HPDE6-E6E7 (cell line): ENCODE measurements at regions not wholly inside any gene's neighbourhood (a gene's known extent, or its start where the extent isn't known, plus 50 kb on each side); places are given as distances from the start of the nearest gene placed in this dataset.
"Not testable (repeated sequence)": the region's sequence is repeated elsewhere in the genome, so short reads cannot be mapped to it uniquely, and the experiment has no call there.

Experiments used
- DNase-seq: peaks from one replicate; pipeline ENCODE4 v3.0.0; 2011; ENCODE audit warnings: missing footprints; ENCODE audit errors: extremely low spot score

DNA sequence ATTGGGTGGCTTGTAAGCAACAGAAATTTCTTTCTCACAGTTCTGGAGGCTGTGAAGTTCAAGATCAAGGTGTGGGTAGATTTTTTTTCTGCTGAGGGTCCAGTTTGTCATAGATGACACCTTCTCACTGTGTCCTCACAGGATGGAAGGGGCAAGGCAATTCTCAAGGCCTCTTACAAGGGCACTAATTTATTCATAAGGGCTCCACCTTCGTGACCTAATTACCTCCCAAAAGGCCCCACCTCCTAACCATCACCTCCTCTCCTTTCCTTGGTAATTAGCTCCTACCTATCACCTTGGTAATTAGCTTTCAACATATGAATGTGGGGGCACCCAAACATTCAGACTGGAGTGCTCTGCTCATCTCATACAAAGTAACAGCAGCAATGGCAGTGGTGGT, 92.3 kb upstream of the CD44 start:
- no peak for DNase-seq

DNA sequence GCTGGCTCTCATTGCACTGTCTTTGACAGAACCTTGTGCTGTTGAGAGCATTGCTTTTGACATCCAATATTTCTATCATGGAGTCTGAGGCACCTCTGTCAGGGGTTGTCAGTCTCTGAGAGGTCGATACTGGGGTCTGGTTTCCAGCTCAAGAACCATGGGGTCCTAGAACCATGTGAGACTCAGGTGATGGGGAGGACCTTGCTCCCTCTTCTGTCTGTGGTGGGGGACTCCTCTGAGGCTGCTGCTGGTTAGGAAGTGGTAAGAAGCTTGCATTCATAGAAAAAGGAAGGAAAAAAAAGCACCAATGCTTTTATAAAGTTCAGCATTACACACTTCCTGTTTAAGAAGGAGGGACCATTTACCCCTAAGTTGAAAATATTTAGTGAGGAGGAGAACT, 91.8 kb upstream of the CD44 start:
- DNase-seq: no peak

DNA sequence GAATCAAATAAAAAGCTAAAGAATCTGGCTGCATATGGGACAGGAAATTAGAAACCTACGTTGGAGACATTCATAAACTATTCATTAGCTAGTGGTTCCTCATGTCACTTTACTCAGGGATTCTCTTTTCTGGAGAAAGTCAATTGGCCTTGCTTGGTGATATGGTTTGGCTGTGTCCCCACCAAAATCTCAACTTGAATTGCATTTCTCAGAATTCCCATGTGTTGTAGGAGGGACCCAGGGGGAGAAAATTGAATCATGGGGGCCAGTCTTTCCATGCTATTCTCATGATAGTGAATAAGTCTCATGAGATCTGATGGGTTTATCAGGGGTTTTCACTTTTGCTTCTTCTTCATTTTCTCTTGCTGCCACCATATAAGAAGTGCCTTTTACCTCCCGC, 91.2 kb upstream of the CD44 start:
- no peak for DNase-seq

DNA sequence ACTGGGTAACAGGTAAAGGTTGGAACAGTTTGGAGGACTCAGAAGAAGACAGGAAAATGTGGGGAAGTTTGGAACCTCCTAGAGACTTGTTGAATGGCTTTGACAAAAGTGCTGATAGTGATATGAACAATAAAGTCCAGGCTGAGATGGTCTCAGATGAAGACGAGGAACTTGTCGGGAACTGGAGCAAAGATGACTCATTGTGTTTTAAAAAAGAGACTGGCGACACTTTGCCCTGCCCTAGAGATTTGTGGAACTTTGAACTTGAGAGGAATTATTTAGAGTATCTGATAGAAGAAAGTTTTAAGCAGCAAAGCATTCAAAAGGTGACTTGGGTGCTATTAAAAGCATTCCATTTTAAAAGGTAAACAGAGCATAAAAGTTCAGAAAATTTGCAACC, 90.6 kb upstream of the CD44 start:
- not testable (repeated sequence) for DNase-seq

DNA sequence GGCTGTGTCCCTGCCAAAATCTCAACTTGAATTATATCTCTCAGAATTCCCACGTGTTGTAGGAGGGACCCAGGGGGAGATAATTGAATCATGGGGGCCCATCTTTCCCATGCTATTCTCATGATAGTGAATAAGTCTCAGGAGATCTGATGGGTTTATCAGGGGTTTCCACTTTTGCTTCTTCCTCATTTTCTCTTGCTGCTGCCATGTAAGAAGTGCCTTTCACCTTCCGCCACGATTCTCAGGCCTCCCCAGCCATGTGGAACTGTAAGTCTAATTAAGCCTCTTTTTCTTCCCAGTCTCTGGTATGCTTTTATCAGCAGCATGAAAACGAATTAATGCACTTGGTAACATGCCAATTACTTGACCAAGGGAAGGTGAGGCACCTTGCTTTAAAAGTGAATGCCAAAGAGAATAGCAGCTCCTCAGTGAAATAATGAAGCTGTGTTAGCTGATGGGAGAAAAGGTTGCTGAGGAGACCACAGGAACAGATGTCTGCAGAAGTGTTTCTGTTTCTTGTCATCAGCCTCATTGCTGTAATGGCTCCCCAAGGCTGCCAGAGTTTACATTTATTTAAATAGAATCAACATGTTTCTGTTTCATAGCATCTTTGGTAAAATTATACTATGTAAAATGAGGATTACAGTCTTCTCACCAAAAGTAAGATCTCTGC, 89.0 kb upstream of the CD44 start:
- no peak for DNase-seq

DNA sequence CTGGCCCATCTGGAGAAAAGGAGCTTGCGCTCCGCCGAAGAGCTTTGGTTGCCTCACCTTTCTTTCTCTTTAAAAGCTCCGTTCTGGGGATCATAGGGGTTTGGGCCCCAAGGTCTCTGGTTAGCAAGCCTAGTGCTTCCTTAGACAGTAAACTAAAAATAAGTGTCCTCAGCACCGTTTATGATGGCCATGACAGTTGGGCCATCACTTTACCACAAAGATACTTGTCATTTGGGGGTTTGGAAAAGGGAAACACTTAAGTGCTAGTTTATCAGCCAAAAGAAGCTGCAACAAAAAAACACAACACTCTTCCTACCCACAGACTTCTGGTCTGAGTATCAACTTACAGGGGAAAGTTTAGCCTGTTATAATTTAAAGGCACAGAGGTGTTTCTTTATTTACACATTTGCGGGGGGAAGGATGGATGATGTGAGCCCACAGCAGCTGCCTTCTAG, 88.4 kb upstream of the CD44 start:
- DNase-seq: no peak

DNA sequence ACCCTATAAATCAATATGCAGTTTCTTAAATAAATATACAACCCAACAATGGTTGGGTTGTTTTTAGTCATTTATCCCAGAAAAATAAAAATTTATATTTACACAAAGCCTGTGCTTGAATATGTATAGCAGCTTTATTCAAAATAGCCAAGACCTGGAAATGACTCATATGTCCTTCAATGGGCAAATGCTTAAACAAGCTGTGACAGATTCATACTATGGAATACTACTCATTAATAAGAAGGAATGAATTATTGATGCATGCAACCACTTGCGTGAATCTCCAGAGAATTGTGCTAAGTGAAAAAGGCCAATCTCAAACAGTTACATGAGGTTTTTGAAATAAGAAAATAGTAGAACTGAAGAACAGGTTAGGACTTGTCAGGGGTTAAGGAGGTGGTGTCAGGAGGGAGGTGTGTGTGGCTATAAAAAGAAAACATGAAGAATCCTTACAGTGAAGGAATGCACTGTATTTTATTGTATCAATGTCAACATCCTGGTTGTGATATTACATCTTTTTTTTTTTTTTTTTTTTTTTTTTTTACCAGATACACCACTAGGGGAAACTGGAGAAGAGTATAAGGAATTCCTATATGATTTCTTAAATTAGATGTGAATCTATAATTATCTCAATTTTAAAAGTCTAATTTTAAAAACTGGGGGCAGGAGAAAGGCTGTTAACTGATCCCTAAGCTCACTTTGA, 82.4 kb upstream of the CD44 start:
- DNase-seq: peak; percentile 48

DNA sequence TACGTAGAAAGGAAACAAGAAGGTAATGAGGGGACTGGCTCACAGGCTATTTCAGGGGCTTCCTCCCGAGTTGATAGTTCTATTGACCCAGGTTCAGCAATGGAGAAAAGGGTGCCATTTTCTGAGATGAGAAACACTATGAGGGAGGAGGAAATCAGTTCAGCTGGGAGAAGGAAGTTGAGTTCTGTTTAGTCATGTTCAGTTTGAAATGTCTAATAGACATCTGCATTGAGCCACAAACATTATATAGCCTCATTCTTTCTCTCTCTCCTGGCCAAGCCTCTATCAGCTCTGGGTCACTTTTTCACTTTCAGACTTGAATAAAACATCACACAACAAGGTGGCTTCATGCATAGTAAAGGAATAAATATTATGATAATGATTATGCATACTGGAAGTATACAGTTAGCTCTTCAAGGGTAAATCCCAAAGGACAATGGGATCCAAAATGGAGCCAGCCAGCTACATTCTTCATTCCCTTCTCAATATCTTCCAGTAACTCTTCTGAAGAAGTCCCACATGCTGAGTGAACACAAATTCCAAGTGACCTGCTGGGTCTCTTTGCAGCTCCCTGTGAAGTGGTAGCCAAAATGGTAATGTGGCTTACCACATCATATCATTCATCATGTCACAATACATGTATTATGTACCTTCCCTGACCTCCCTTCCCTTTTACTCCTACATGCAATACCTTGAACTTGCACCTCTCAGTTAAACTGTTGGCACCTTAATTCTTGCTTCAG, 80.9 kb upstream of the CD44 start:
- DNase-seq: no peak

DNA sequence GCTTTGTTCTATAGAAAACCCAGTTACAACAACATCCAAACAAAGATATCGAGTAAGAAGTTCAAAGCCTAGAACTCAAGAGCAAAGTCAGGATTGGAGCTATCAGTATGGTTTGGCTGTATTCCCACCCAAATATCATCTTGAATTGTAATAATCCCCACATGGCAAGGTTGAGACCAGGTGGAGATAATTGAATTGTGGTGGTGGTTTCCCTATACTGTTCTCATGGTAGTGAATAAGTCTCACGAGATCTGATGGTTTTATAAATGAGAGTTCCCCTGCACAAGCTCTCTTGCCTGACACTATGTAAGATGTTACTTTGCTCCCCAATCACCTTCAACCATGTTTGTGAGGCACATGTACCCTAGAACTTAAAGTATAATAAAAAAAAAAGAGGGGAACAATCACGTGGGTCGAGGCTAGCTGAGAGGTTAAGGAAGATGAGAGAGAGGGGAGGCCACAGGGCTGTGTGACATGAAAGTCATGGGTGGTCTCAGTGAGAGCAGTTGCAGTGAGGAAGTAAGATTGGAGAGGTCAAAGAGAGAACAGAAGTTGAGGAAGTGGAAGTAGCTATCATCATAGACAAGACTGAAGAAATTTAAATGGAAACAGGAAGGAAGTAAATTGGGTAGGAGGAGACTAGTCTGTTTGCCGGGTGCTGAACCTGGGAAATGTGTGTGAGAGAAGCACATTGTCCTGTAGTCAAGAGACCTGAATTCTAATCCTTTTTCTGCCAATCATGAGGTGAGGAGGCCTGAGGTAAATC, 80.1 kb upstream of the CD44 start:
- DNase-seq: no peak

DNA sequence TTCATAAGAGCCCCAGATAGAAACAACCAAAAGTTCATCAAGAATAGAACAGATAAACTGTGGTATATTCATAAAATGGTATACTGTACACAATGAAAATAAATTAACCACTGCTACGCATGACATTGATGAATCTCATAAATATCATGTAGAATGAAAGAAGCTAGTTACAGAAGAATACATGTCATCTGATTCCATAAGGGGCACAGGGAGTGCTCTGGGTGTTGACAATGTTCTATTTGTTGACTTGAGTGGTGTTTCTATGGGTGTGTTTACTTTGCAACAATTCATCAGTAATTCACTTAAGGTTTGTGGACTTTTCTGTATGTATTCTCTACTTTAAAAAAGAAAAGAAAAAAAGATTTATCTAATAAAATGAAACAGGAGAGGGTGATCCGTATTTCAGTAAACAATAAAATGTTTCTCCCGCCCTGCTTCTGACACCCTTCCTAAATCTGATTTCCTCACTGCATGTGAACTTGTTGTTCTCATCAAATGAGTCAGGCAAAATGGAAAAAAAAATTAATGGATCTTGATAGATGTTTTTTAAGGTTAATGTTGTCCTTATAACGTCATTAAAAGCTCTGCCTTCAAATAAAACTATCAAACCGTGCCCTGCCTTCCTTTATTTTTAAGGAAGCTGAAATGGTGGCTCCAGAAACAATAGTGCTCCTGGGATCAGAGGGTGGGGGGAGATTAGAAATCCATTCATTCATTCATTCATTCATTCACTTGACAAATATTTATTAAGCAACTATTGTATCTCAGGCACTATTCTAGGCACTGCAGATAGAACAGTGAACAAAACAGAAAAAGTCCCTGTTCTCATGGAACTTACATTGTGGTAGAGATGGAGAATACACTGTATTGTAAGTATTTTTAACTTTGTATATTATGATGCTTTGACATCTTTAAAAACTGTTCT, 77.2 kb upstream of the CD44 start:
- DNase-seq: no peak

DNA sequence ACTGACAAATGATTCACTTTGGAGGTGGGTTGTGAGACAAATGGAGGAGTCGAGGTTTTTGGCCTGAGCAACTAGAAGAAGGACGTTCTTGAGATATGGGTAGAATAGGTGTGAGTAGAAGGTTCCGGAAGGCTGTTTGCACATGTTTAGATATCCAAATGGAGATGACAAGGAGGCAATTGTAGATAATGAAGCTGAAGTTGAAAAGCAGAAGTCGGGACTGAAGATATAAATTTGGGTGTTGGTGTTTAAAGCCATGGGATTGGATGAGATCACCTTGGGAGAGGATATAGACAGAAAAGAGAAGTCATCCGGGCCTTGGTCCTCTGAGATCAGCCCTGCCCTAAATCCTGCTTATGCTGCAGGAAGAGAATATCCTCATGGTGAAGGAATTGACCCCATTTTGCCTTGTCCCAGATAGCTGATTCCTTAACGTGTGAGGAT, 75.5 kb upstream of the CD44 start:
- DNase-seq: no peak

DNA sequence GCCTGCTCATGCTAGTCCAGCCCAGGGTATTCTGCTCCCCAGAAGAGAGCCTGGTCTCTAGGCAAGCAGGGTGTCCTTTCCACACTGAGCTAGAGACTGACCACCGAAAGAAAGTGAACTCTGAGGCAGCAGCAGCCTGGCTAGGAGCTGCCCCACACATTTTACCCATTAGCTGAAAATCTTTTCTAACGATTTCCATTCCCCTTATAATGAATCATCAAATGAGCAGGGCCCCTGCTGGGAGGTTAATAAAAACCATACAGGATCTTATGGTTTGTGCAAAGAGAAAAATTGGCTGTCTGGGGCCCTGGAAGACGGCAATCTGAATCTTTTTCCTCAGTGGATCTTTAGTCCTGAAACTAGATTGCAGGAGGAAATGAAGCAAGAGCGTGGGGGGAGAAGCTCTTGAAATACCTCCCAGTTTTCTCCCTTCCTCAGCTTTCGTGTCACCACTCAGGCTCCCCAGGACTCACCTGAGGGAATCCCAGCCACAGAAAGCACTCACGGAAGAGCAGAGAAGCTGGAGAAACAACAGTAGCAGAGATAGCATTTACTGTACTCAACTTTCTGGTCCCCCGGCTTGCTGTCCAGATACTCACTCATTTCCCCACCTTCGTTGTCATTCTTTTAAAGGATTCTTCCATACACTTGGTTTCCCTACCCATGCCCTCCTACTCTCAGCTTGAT, 74.7 kb upstream of the CD44 start:
- no peak for DNase-seq

DNA sequence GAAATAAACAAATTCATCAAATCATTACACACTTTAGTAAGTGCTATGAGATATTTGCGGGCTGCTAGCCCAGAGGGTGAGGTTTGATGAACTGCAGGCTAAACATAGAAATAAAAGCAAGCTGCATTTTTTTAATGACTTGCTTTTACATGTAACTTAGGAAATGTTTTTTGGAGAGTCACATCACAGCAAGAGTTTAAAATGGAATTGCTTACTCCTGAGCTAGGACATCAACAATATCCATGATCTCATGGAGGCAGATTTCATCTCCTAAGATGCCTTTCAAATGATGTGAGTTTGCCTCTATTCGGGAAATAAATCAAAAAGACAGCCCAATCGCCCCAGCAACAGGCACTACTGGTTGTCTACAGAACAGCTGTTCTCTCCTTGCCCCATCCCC, 73.4 kb upstream of the CD44 start:
- DNase-seq: no peak

DNA sequence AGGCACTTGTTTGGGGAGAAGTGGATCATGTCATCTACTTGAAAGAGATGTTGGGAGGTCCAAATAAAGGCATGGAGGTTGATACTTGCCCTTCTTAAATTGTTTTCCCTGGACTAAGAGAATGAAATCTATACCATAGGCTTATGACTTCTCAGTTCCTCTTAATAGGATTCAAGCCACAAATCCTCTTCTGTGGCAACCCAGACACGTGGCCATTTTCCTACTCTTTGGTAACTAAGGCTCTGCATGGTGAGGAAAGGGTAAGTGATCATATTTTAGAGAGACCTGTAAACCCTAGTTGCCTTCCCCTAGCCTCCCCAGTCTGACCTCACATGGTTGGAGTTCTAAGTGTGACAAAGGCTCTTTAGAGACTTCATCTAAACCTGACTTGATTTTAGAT, 72.9 kb upstream of the CD44 start:
- DNase-seq: no peak

DNA sequence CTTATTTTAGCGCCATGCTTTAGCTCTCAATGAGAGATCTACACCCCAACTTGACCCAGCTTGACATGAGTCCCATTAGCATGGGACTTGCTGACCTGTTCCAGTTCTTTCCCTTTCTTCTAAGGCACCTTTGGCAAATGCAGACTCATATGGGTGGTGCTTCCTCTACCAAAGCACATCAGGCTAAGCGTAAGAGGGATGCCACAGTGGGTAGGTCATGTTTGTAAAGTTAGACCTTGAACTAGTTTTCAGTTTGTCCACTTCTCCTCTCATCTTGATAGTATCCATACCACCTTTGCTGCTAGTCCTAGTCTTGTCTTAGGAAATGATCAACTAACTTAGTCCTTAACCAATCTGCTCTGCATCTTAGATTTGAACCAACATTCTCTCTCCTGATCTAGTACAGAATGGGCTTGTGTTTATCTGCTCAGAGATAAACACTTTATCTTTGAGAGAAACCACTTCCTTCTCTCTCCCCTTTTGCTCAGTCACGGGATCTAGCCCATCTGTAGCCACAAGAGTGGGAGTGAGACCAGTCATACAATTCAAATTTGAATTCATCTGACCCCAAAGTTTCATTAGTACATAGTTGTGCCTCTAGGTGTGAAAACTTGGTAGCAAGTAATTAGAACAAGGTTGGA, 72.1 kb upstream of the CD44 start:
- no peak for DNase-seq

DNA sequence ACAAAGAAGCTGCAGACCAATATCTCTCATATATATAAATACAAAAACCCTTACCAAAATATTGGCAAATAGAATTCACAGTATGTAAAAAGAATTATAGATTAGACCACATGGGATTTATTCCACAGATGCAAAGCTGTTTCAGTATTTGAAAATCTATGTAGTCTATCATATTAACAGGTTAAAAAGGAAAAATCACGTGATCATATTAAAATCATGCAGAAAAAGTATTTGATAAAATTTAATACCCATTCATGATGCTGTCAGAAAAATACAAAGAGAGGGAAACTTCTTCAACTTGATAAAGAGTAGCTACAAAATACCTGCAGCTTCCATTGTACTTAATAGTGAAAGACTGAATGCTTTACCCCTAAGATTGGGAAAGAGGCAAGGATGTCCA, 67.2 kb upstream of the CD44 start:
- no peak for DNase-seq

DNA sequence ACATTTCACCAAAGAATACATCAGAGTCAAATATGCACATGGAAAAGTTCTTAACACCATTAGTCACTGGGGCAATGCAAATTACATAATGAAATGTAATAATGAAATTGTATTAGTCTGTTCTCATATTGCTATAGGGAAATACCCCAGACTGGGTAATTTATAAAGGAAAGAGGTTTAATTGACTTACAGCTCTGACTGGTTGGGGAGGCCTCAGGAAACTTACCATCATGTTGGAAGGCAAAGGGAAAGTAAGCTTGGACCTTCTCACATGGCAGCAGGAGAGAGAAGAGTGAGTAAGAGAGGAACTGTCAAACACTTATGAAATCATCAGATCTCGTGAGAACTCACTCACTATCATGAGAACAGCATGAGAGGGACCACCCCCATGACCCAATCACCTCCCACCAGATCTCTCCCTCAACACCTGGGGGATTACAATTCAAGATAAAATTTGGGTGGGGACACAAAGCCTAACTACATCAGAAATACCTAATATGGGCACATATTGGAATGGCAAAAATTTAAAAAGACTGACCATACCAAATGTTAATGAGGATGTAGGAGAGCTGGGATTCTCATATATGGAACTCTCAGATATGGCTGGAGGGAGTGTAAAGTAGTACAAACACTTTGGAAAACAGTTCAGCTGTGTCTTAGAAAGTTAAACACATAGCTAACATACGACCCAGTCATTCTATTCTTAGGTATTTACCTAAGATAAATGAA, 65.1 kb upstream of the CD44 start:
- DNase-seq: no peak

DNA sequence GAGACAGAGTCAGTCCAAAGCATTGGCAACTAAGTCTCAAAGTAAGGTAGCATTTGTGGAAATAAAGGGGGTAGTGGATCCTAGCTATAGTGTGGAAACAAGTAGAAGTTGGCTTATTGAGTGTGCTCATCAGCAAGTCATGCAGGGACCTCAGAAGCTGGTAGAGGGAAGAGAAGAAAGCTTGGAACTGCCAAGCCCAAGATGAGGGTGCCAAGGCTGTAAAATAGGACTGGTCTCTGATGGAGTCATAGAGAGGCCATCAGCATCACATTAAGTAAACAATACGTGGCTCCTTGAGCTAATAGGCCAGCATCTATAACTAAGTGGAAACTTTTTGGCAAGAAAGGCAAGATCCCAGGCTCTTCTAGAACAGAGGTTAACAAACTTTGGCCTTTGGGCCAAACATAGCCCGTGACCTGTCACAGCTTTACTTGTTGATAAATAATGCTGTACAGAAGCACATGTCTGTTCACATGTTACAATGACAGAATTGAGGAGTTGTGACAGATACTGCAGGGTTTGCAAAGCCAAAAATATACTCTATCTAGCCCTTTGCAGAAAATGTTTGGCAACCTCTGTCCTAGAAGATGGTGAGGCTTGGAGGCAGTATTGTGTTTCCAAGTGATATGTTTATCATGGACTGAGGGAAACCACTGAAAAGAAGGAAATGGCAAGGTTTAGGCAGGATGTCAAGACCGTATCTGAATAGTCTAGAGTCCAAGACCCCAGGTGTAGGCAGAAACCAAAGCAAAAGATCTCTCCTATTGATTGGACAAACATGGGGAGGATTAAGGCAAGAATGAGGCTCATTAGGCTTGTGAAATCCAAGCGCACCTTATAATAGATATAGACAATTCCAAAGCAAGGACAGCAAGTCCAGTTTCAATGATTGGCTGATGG, 62.5 kb upstream of the CD44 start:
- no peak for DNase-seq
